Brain microvascular endothelial cell (primary cell): ENCODE measurements at regions not wholly inside any gene's neighbourhood (a gene's known extent, or its start where the extent isn't known, plus 50 kb on each side); places are given as distances from the start of the nearest gene placed in this dataset.

ENCODE experiments used
- DNase-seq: peaks from one replicate; pipeline ENCODE4 v3.0.0-alpha.2; 2020
- H3K27ac ChIP-seq: fragments of 250-450 bp; sonication (Bioruptor Pico); 2 replicates; pipeline ENCODE4 v1.5.1; 2020; ENCODE audit warnings: mild to moderate bottlenecking, moderate library complexity
- H3K27me3 ChIP-seq: fragments of 250-450 bp; sonication (Bioruptor Pico); replicated peaks from 2 replicates; pipeline ENCODE4 v1.5.1; 2020; ENCODE audit warnings: mild to moderate bottlenecking
- H3K36me3 ChIP-seq: fragments of 250-450 bp; sonication (Bioruptor Pico); replicated peaks from 2 replicates; pipeline ENCODE4 v1.5.1; 2020; ENCODE audit warnings: mild to moderate bottlenecking
- H3K4me3 ChIP-seq: 2 replicates; pipeline ENCODE4 v1.5.1; 2011; ENCODE audit warnings: low read depth, mild to moderate bottlenecking, control low read depth, low read length, moderate library complexity
- CTCF ChIP-seq: IDR thresholded peaks from 2 replicates; pipeline ENCODE4 v1.5.1; 2011; ENCODE audit warnings: low read depth, mild to moderate bottlenecking, moderate library complexity, low read length, control low read depth, inconsistent platforms; ENCODE audit errors: missing control alignments
- in situ Hi-C: cut with HindIII; loops from 2 replicates; pipeline ENCODE4 v1.10.0; 2017; ENCODE audit warnings: low sequenced_read_pairs, low pct_ligation_motif_present

GRCh38 chr3:104992676-104993075 is 374.0 kb upstream of the ALCAM start:
- no peak overlapping the region for H3K27ac ChIP-seq
- no peak for TF ChIP-seq CTCF
- DNase-seq = no peak
- in situ Hi-C loops = no loop called here
- no peaks in the 10 kb centered on the region for H3K36me3 ChIP-seq
- H3K27me3 ChIP-seq = no peaks in the 10 kb centered on the region
- no peak overlapping the region for H3K4me3 ChIP-seq

GRCh38 chr3:105006164-105006563 is 360.5 kb upstream of the ALCAM start:
- Histone ChIP-seq H3K36me3 (no peaks in the 10 kb centered on the region), H3K27me3 (no peaks in the 10 kb centered on the region), H3K27ac (no peak overlapping the region), H3K4me3 (no peak overlapping the region)
- no peak for DNase-seq
- in situ Hi-C loops = no loop called here
- TF ChIP-seq CTCF = no peak

GRCh38 chr3:105013657-105014056 is 353.1 kb upstream of the ALCAM start:
- no peak for DNase-seq
- H3K4me3 ChIP-seq = no peak overlapping the region
- no peaks in the 10 kb centered on the region for H3K36me3 ChIP-seq
- in situ Hi-C loops = no loop called here
- TF ChIP-seq CTCF = no peak
- no peak overlapping the region for H3K27ac ChIP-seq
- no peaks in the 10 kb centered on the region for H3K27me3 ChIP-seq

- H3K27ac ChIP-seq = no peak overlapping the region
- no peak for TF ChIP-seq CTCF
- H3K27me3 ChIP-seq = no peaks in the 10 kb centered on the region
- H3K36me3 ChIP-seq = no peaks in the 10 kb centered on the region
- H3K4me3 ChIP-seq = no peak overlapping the region
- in situ Hi-C loops = no loop called here
- DNase-seq = no peak
These were observed 352.1 kb upstream of the ALCAM start for GRCh38 chr3:105014631-105015030.

GRCh38 chr3:105022813-105023212 is 343.9 kb upstream of the ALCAM start:
- H3K36me3 ChIP-seq = no peaks in the 10 kb centered on the region
- no peaks in the 10 kb centered on the region for H3K27me3 ChIP-seq
- no peak for DNase-seq
- no peak for TF ChIP-seq CTCF
- no peak overlapping the region for H3K27ac ChIP-seq
- in situ Hi-C loops = no loop called here
- H3K4me3 ChIP-seq = no peak overlapping the region

- no peaks in the 10 kb centered on the region for H3K36me3 ChIP-seq
- in situ Hi-C loops = no loop called here
- DNase-seq = no peak
- H3K27ac ChIP-seq = no peak overlapping the region
- no peak overlapping the region for H3K4me3 ChIP-seq
- H3K27me3 ChIP-seq = no peaks in the 10 kb centered on the region
- no peak for TF ChIP-seq CTCF
These were observed 336.5 kb upstream of the ALCAM start for GRCh38 chr3:105030211-105030610.
